ENCODE measurements at regions not wholly inside any gene's neighbourhood (a gene's known extent, or its start where the extent isn't known, plus 50 kb on each side); places are given as distances from the start of the nearest gene placed in this dataset.

- Histone ChIP-seq H4K20me1 (ENCODE audit: control insufficient read depth, insufficient read depth, insufficient read length) (no peaks in the 10 kb centered on the region), H3K79me1 (ENCODE audit: insufficient read depth, low read depth, low read length, poor library complexity, severe bottlenecking) (no peaks in the 10 kb centered on the region), H3K23ac (ENCODE audit: insufficient read length, low read depth, low read length) (no peak overlapping the region), H4K91ac (ENCODE audit: insufficient read length, low read depth, low read length) (no peak overlapping the region), H3K9ac (ENCODE audit: extremely low read depth, insufficient read length, low read length) (no peak overlapping the region), H3K4ac (ENCODE audit: low read depth, low read length) (no peak overlapping the region), H4K5ac (ENCODE audit: insufficient read length, low read depth, low read length) (no peak overlapping the region), H3K4me2 (ENCODE audit: insufficient read depth, insufficient read length, low read length) (no peak overlapping the region), H3T11ph (ENCODE audit: low read length) (no peak overlapping the region), H3K27me3 (ENCODE audit: insufficient read depth, low read length) (no peaks in the 10 kb centered on the region), H3K4me1 (ENCODE audit: insufficient read depth, low read length) (no peaks in the 10 kb centered on the region), H2BK5ac (ENCODE audit: insufficient read length, low read length) (no peak overlapping the region), H2BK12ac (ENCODE audit: insufficient read length, low read depth, low read length) (no peak overlapping the region), H3K18ac (ENCODE audit: insufficient read length, low read depth, low read length) (no peak overlapping the region), H3K56ac (ENCODE audit: insufficient read length, low read depth, low read length) (no peak overlapping the region), H3K9me3 (ENCODE audit: control insufficient read depth, low read depth, low read length) (no peaks in the 10 kb centered on the region), H2BK120ac (ENCODE audit: low read depth, low read length, poor library complexity, severe bottlenecking) (no peak overlapping the region), H2BK20ac (ENCODE audit: low read depth, low read length, poor library complexity, severe bottlenecking) (no peak overlapping the region), H2BK15ac (ENCODE audit: low read depth, low read length) (no peak overlapping the region), H2AFZ (ENCODE audit: low read length) (no peak overlapping the region), H3K27ac (ENCODE audit: insufficient read length, low read depth, low read length) (no peak overlapping the region), H2AK5ac (ENCODE audit: insufficient read length, low read length) (no peak overlapping the region), H3K14ac (ENCODE audit: insufficient read depth, low read length) (no peak overlapping the region), H3K23me2 (ENCODE audit: insufficient read length, low read depth, low read length, poor library complexity, severe bottlenecking) (no peaks in the 10 kb centered on the region), H3K79me2 (ENCODE audit: insufficient read depth, low read length) (no peaks in the 10 kb centered on the region), H4K8ac (replicated peaks; ENCODE audit: insufficient read length, low read depth, low read length) (no peak overlapping the region)
- DNase-seq, result no peak
- H3K27ac Mint-ChIP-seq, result no peak overlapping the region
- H3K9me3 Mint-ChIP-seq, result peaks cover 11 to 31% of the 10 kb centered on the region in 2 experiments
- no peak overlapping the region for H3K4me3 Mint-ChIP-seq
- WGBS (ENCODE audit: extremely low coverage, insufficient read length, low lambda C conversion rate), result no CpG with 5 or more reads among the region's 7 CpGs
- TF ChIP-seq CTCF (conservative IDR thresholded peaks at IDR 0.05), result no peak
- H3K27me3 Mint-ChIP-seq (ENCODE audit: low read depth), result no peaks in the 10 kb centered on the region
- peaks cover 0 to 3% (median 3%) of the 10 kb centered on the region in 3 experiments; a peak in 5 of 7 replicates for H3K36me3 Mint-ChIP-seq (ENCODE audit: insufficient read depth in 1 of 3, low read depth in 3 of 3)
- 0 out of 4 replicates have a peak, but pooled peaks cover 4 to 6% of the 10 kb centered on the region in 2 experiments for H3K4me1 Mint-ChIP-seq
These were observed 185.2 kb downstream of the DKK1 start for GRCh38 chr10:52499281-52499680.
